ENCODE measurements at regions not wholly inside any gene's neighbourhood (a gene's known extent, or its start where the extent isn't known, plus 50 kb on each side); places are given as distances from the start of the nearest gene placed in this dataset.

DNA sequence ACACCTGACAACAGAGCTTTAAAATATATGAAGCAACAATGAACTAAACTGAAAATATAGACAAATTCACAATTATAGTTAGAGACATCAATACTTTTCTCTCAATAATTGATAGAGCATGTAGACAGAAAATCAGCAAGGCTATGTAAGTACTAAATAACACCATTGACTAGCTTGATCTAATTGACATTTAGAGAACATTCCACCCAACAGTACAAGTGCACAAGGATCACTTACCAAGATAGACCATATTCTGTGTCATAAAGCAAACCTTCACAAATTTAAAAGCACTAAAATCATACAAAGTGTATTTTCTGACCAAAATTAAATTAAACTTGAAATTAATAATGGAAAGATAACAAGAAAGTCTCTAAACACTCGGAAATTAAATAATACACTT, 562.5 kb downstream of the INSC start:
- TF ChIP-seq, protein P1, sequence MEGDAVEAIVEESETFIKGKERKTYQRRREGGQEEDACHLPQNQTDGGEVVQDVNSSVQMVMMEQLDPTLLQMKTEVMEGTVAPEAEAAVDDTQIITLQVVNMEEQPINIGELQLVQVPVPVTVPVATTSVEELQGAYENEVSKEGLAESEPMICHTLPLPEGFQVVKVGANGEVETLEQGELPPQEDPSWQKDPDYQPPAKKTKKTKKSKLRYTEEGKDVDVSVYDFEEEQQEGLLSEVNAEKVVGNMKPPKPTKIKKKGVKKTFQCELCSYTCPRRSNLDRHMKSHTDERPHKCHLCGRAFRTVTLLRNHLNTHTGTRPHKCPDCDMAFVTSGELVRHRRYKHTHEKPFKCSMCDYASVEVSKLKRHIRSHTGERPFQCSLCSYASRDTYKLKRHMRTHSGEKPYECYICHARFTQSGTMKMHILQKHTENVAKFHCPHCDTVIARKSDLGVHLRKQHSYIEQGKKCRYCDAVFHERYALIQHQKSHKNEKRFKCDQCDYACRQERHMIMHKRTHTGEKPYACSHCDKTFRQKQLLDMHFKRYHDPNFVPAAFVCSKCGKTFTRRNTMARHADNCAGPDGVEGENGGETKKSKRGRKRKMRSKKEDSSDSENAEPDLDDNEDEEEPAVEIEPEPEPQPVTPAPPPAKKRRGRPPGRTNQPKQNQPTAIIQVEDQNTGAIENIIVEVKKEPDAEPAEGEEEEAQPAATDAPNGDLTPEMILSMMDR (IDR thresholded peaks at IDR 0.05): no peak
- TF ChIP-seq POLR2A (IDR thresholded peaks at IDR 0.05): no peak
